PC-9 (cell line): ENCODE measurements at regions not wholly inside any gene's neighbourhood (a gene's known extent, or its start where the extent isn't known, plus 50 kb on each side); places are given as distances from the start of the nearest gene placed in this dataset.
"Not testable (repeated sequence)": the region's sequence is repeated elsewhere in the genome, so short reads cannot be mapped to it uniquely, and the experiment has no call there.

ENCODE experiments used
- BruUV-seq: library from RNA; stranded (reverse); fragments of 400-500 nt; replicated peaks from 2 replicates; lab custom pipeline; 2021; lab: Mats Ljungman, UMichigan
- CTCF ChIA-PET: fragments of 300-600 bp; sonication (Branson Sonifier 250); formaldehyde crosslinking; loops from one replicate; lab custom pipeline; 2022; ENCODE audit warnings: antibody characterized with exemption; lab: Charles Lee
- POLR2A ChIA-PET: fragments of 300-600 bp; sonication (Branson Sonifier 250); formaldehyde crosslinking; loops from one replicate; lab custom pipeline; 2022; ENCODE audit warnings: antibody characterized with exemption; ENCODE audit not compliant: unreplicated experiment; lab: Charles Lee
- DNase-seq, 2 experiments: peaks; one replicate each; pipeline versions ENCODE4 v3.0.0 to v3.0.0-alpha.2; 2015 to 2022; ENCODE audit warnings: mixed read lengths in 1 of 2
- H2AFZ ChIP-seq: fragments of 200-600 bp; sonication (generic); 2 replicates; pipeline ENCODE4 v1.8.1; 2017; ENCODE audit warnings: antibody characterized with exemption
- H3F3A ChIP-seq: fragments of 200-600 bp; sonication (generic); 2 replicates; pipeline ENCODE4 v1.8.1; 2017; ENCODE audit warnings: antibody characterized with exemption, mild to moderate bottlenecking, low read depth; ENCODE audit not compliant: insufficient read depth
- H3K27ac ChIP-seq: fragments of 200-600 bp; sonication (generic); 2 replicates; pipeline ENCODE4 v1.6.1; 2016; ENCODE audit warnings: mixed run types
- H3K27me3 ChIP-seq: fragments of 200-600 bp; sonication (generic); 2 replicates; pipeline ENCODE4 v1.6.1; 2016; ENCODE audit warnings: low read depth, mixed run types; ENCODE audit not compliant: insufficient read depth
- H3K36me3 ChIP-seq: fragments of 200-600 bp; sonication (generic); 2 replicates; pipeline ENCODE4 v1.6.1; 2016; ENCODE audit warnings: low read depth, mixed run types
- H3K4me1 ChIP-seq: fragments of 200-600 bp; sonication (generic); replicated peaks from 2 replicates; pipeline ENCODE4 v1.6.1; 2016; ENCODE audit warnings: mixed run types; ENCODE audit not compliant: insufficient read depth
- H3K4me2 ChIP-seq: fragments of 200-600 bp; sonication (generic); 2 replicates; pipeline ENCODE4 v1.6.1; 2017; ENCODE audit warnings: mixed run types
- H3K4me3 ChIP-seq: fragments of 200-600 bp; sonication (generic); 2 replicates; pipeline ENCODE4 v1.6.1; 2016; ENCODE audit warnings: mixed run types
- H3K79me2 ChIP-seq: fragments of 200-600 bp; sonication (generic); 2 replicates; pipeline ENCODE4 v1.6.1; 2017; ENCODE audit warnings: low read depth, mixed run types
- H3K9me2 ChIP-seq: fragments of 200-600 bp; sonication (generic); 2 replicates; pipeline ENCODE4 v1.8.1; 2017; ENCODE audit warnings: mild to moderate bottlenecking; ENCODE audit not compliant: insufficient read depth
- H3K9me3 ChIP-seq: fragments of 200-600 bp; sonication (generic); 2 replicates; pipeline ENCODE4 v1.8.1; 2016; ENCODE audit warnings: low read depth; ENCODE audit not compliant: insufficient read depth
- H4K20me1 ChIP-seq: fragments of 200-600 bp; sonication (generic); 2 replicates; pipeline ENCODE4 v1.8.1; 2017; ENCODE audit not compliant: insufficient read depth
- EZH2 ChIP-seq: fragments of 200-600 bp; sonication (generic); IDR thresholded peaks from 2 replicates; pipeline ENCODE4 v1.8.0; 2017; ENCODE audit warnings: antibody characterized with exemption, low read depth
- intact Hi-C: fragments of 100-400 bp; cut with micrococcal nuclease; formaldehyde crosslinking; loops from one replicate; pipeline ENCODE4 v1.10.0; 2022; ENCODE audit not compliant: unreplicated experiment
- TF ChIP-seq, protein P1 (sequence below): fragments of 200-600 bp; sonication (generic); conservative IDR thresholded peaks from 2 replicates; pipeline ENCODE4 v1.6.1; 2017; ENCODE audit warnings: mixed run types, antibody characterized with exemption, mild to moderate bottlenecking, moderate library complexity

DNA sequence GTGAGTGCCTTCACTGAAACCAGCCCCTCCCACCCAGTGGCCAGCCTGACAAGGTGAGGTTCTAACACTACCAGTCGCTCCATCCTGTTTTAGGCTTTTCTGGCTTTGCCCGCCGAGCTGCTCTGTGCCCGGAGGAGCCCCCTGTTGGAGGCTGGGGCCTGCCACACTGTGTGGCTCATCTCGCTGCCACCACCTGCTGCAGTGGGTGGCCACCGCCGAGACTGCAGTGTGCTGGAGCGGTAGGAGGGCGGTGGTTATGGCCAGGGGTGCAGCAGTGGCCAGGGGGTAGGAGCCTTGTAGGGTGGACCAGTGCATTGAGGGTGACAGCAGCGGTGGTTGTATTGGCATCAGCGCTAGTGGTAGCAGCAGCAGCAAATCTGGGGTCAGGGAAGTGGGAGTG is 74.7 kb upstream of the PCAT7 start:
- DNase-seq = no peak
- Histone ChIP-seq H3F3A (no peaks in the 10 kb centered on the region), H3K36me3 (no peaks in the 10 kb centered on the region), H3K9me3 (no peaks in the 10 kb centered on the region), H3K4me1 (no peaks in the 10 kb centered on the region), H3K27ac (no peak overlapping the region), H3K4me3 (no peak overlapping the region), H3K79me2 (peaks cover 4% of the 10 kb centered on the region; the same call in 1 of the 2 replicates), H3K4me2 (no peak overlapping the region), H2AFZ (no peak overlapping the region), H3K9me2 (no peaks in the 10 kb centered on the region), H3K27me3 (no peaks in the 10 kb centered on the region), H4K20me1 (peaks cover 8% of the 10 kb centered on the region)
- no peak for TF ChIP-seq EZH2
- TF ChIP-seq, protein P1, sequence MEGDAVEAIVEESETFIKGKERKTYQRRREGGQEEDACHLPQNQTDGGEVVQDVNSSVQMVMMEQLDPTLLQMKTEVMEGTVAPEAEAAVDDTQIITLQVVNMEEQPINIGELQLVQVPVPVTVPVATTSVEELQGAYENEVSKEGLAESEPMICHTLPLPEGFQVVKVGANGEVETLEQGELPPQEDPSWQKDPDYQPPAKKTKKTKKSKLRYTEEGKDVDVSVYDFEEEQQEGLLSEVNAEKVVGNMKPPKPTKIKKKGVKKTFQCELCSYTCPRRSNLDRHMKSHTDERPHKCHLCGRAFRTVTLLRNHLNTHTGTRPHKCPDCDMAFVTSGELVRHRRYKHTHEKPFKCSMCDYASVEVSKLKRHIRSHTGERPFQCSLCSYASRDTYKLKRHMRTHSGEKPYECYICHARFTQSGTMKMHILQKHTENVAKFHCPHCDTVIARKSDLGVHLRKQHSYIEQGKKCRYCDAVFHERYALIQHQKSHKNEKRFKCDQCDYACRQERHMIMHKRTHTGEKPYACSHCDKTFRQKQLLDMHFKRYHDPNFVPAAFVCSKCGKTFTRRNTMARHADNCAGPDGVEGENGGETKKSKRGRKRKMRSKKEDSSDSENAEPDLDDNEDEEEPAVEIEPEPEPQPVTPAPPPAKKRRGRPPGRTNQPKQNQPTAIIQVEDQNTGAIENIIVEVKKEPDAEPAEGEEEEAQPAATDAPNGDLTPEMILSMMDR = no peak
- ChIA-PET CTCF (no interaction called here), POLR2A (no interaction called here)
- intact Hi-C loops = no loop called here
- no TSS peak for BruUV-seq

DNA sequence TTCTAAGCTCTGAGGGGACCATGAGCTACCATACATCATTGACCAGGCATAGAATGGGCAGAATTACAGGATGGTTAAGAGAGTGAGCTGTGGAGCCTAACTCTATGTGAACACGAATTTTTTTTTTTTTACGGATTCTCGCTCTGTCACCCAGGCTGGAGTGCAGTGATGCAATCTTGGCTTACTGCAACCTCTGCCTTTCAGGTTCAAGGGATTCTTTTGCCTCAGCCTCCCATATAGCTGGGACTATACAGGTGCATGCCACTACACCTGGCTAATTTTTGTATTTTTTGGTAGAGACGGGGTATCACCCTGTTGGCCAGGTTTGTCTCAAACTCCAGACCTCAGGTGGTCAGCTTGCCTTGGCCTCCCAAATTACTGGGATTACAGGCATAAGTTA is 72.8 kb upstream of the PCAT7 start:
- H3K27ac ChIP-seq = no peak overlapping the region
- H2AFZ ChIP-seq = no peak overlapping the region
- no peaks in the 10 kb centered on the region for H3K27me3 ChIP-seq
- H3F3A ChIP-seq = no peaks in the 10 kb centered on the region
- H4K20me1 ChIP-seq = peaks cover 8% of the 10 kb centered on the region
- intact Hi-C loops = no loop called here
- CTCF ChIA-PET = no interaction called here
- DNase-seq = no peak
- no peaks in the 10 kb centered on the region for H3K79me2 ChIP-seq
- no peaks in the 10 kb centered on the region for H3K9me2 ChIP-seq
- no peaks in the 10 kb centered on the region for H3K9me3 ChIP-seq
- TF ChIP-seq EZH2 = no peak
- TF ChIP-seq, protein P1 = no peak
- POLR2A ChIA-PET = interaction anchor here (0.6 kb wide), 1 partner anchor 51 kb away, joined by 11 read pairs; no protein-coding TSS in a partner anchor
- BruUV-seq = no TSS peak
- no peaks in the 10 kb centered on the region for H3K4me1 ChIP-seq
- H3K36me3 ChIP-seq = peaks cover 2% of the 10 kb centered on the region; the same call in 1 of the 2 replicates
- no peak overlapping the region for H3K4me2 ChIP-seq
- H3K4me3 ChIP-seq = no peak overlapping the region

GRCh38 chr9:94490465-94490864 is 64.4 kb upstream of the PCAT7 start:
- CTCF ChIA-PET = no interaction called here
- Histone ChIP-seq H3K79me2 (peaks cover 6% of the 10 kb centered on the region; the same call in 1 of the 2 replicates), H3K9me3 (no peaks in the 10 kb centered on the region), H3K4me1 (no peaks in the 10 kb centered on the region), H3K27ac (no peak overlapping the region), H3K4me3 (no peak overlapping the region), H3F3A (no peaks in the 10 kb centered on the region), H3K27me3 (no peaks in the 10 kb centered on the region), H3K9me2 (no peaks in the 10 kb centered on the region), H2AFZ (no peak overlapping the region), H3K36me3 (peaks cover 2% of the 10 kb centered on the region; the same call in 1 of the 2 replicates), H3K4me2 (no peak overlapping the region), H4K20me1 (no peaks in the 10 kb centered on the region)
- intact Hi-C loops = no loop called here
- TF ChIP-seq, protein P1 = no peak
- no peak for TF ChIP-seq EZH2
- BruUV-seq = no TSS peak
- POLR2A ChIA-PET = no interaction called here
- DNase-seq = no peak

DNA sequence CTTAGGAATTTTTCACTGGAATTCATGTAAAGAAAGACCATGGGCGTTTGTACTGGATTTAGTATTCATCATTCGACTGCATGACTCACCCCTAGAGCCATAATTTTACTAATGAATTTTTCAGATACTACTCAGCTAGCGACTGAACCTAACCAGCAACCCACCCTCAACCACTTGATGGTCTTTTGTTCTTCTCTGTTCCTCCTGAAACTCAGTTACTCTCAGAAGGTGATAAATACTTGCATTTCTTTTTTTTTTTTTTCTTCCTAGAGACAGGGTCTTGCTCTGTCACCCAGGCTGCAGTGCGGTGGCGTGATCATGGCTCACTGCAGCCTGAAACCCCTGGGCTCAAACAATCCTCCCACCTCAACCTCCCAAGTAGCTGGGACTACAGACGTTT is 62.8 kb upstream of the PCAT7 start:
- H3K9me3 ChIP-seq, H3K27ac ChIP-seq, H3K4me3 ChIP-seq, BruUV-seq, H3K4me1 ChIP-seq, H3F3A ChIP-seq, H2AFZ ChIP-seq, DNase-seq, H3K79me2 ChIP-seq, H3K9me2 ChIP-seq, H3K36me3 ChIP-seq, intact Hi-C loops, H3K4me2 ChIP-seq, H3K27me3 ChIP-seq, H4K20me1 ChIP-seq: not testable (repeated sequence)
- CTCF ChIA-PET = interaction anchor here (0.6 kb wide), 1 partner anchor 136 kb away, joined by 6 read pairs; no protein-coding TSS in a partner anchor
- POLR2A ChIA-PET = interaction anchor here (0.5 kb wide), 1 partner anchor 52 kb away, joined by 5 read pairs; no protein-coding TSS in a partner anchor
